ENCODE measurements at regions not wholly inside any gene's neighbourhood (a gene's known extent, or its start where the extent isn't known, plus 50 kb on each side); places are given as distances from the start of the nearest gene placed in this dataset.

GRCh38 chr3:178260887-178261565, 275.2 kb upstream of the KCNMB2 start:
- no peak for DNase-seq (ENCODE audit: low read depth)

- no peak for DNase-seq (ENCODE audit: low read depth)
Observed at GRCh38 chr3:178263236-178263916, 272.9 kb upstream of the KCNMB2 start.

GRCh38 chr3:178267158-178267844, 268.9 kb upstream of the KCNMB2 start:
- no peak for DNase-seq (ENCODE audit: low read depth)

GRCh38 chr3:178270838-178271237, 265.4 kb upstream of the KCNMB2 start:
- DNase-seq (ENCODE audit: low read depth): no peak

GRCh38 chr3:178271740-178272387, 264.4 kb upstream of the KCNMB2 start:
- no peak for DNase-seq (ENCODE audit: low read depth)

GRCh38 chr3:178272841-178273240, 263.4 kb upstream of the KCNMB2 start:
- no peak for DNase-seq (ENCODE audit: low read depth)

GRCh38 chr3:178274711-178275110, 261.5 kb upstream of the KCNMB2 start:
- no peak for DNase-seq (ENCODE audit: low read depth)

- no peak for DNase-seq (ENCODE audit: low read depth)
Observed at GRCh38 chr3:178275311-178275710, 260.9 kb upstream of the KCNMB2 start.

GRCh38 chr3:178275793-178276192, 260.4 kb upstream of the KCNMB2 start:
- DNase-seq (ENCODE audit: low read depth): no peak

GRCh38 chr3:178277605-178278004, 258.6 kb upstream of the KCNMB2 start:
- DNase-seq (ENCODE audit: low read depth): no peak

GRCh38 chr3:178283561-178283960, 252.7 kb upstream of the KCNMB2 start:
- no peak for DNase-seq (ENCODE audit: low read depth)

GRCh38 chr3:178284181-178284580, 252.1 kb upstream of the KCNMB2 start:
- DNase-seq (ENCODE audit: low read depth): no peak

GRCh38 chr3:178288074-178288473, 248.2 kb upstream of the KCNMB2 start:
- DNase-seq (ENCODE audit: low read depth): no peak

- no peak for DNase-seq (ENCODE audit: low read depth)
Observed at GRCh38 chr3:178289544-178290160, 246.6 kb upstream of the KCNMB2 start.

GRCh38 chr3:178291574-178292370, 244.5 kb upstream of the KCNMB2 start:
- DNase-seq (ENCODE audit: low read depth): no peak

GRCh38 chr3:178295292-178295912, 240.8 kb upstream of the KCNMB2 start:
- no peak for DNase-seq (ENCODE audit: low read depth)

GRCh38 chr3:178297199-178297598, 239.0 kb upstream of the KCNMB2 start:
- no peak for DNase-seq (ENCODE audit: low read depth)

- DNase-seq (ENCODE audit: low read depth): no peak
Observed at GRCh38 chr3:178297740-178298139, 238.5 kb upstream of the KCNMB2 start.

- no peak for DNase-seq (ENCODE audit: low read depth)
Observed at GRCh38 chr3:178300441-178300959, 235.7 kb upstream of the KCNMB2 start.
